GM12891 (cell line): ENCODE measurements at regions not wholly inside any gene's neighbourhood (a gene's known extent, or its start where the extent isn't known, plus 50 kb on each side); places are given as distances from the start of the nearest gene placed in this dataset.

Experiments
- PAX5 ChIP-seq: IDR thresholded peaks from 2 replicates; pipeline ENCODE4 v1.6.1; 2011; ENCODE audit warnings: low read length, moderate library complexity, mild to moderate bottlenecking; ENCODE audit not compliant: insufficient read depth, severe bottlenecking
- POLR2A ChIP-seq: IDR thresholded peaks from 2 replicates; pipeline ENCODE4 v1.6.1; 2011; ENCODE audit warnings: low read depth, low read length, control low read depth
- POLR2AphosphoS5 ChIP-seq: IDR thresholded peaks from 2 replicates; pipeline ENCODE4 v1.6.1; 2011; ENCODE audit warnings: low read depth, low read length, control low read depth
- POU2F2 ChIP-seq: IDR thresholded peaks from 2 replicates; pipeline ENCODE4 v1.6.1; 2011; ENCODE audit warnings: low read depth, mild to moderate bottlenecking, control low read depth, low read length, moderate library complexity
- SPI1 ChIP-seq: IDR thresholded peaks from 2 replicates; pipeline ENCODE4 v1.6.1; 2011; ENCODE audit warnings: low read depth, low read length, control low read depth
- TAF1 ChIP-seq: IDR thresholded peaks from 2 replicates; pipeline ENCODE4 v1.6.1; 2011; ENCODE audit warnings: low read depth, low read length, control low read depth

- TF ChIP-seq POLR2AphosphoS5 (no peak), POLR2A (no peak), TAF1 (no peak), PAX5 (no peak), SPI1 (no peak), POU2F2 (no peak)
These were observed 253.0 kb upstream of the FANCL start for GRCh38 chr2:58494071-58494501.
